Stimulated activated naive B cell treated with anti-CD40 and anti-IgM and Interleukin-4, amounts not matched to agents 10 μg/mL and 1 μg/mL and 100 μg/mL, for 72 hours (primary cell): ENCODE measurements at regions not wholly inside any gene's neighbourhood (a gene's known extent, or its start where the extent isn't known, plus 50 kb on each side); places are given as distances from the start of the nearest gene placed in this dataset.

ENCODE experiments used
- ATAC-seq, 2 donors: fragments of 150-1000 bp; cut with Tn5 transposase; replicated peaks; 2 replicates each; pipeline ENCODE4 v1.10.0; 2021; ENCODE audit warnings: moderate library complexity in 1 of 2
- DNase-seq: peaks from one replicate; pipeline ENCODE4 v3.0.0; 2021
- H3K27ac Mint-ChIP-seq: one replicate; pipeline ENCODE4 v1.8.0; 2022; ENCODE audit warnings: mild to moderate bottlenecking, mixed read lengths
- H3K27me3 Mint-ChIP-seq, 2 donors: one replicate each; pipeline ENCODE4 v1.8.0; 2022; ENCODE audit warnings: mixed read lengths in 2 of 2
- H3K36me3 Mint-ChIP-seq, 2 donors: one replicate each; pipeline ENCODE4 v1.8.0; 2022; ENCODE audit warnings: mixed read lengths in 2 of 2, mild to moderate bottlenecking in 1 of 2
- H3K4me1 Mint-ChIP-seq, 2 donors: one replicate each; pipeline ENCODE4 v1.8.0; 2022; ENCODE audit warnings: mixed read lengths in 2 of 2, mild to moderate bottlenecking in 1 of 2
- H3K4me3 Mint-ChIP-seq, 2 donors: one replicate each; pipeline ENCODE4 v1.8.0; 2022; ENCODE audit warnings: mild to moderate bottlenecking in 2 of 2, mixed read lengths in 2 of 2, moderate library complexity in 1 of 2
- H3K9me3 Mint-ChIP-seq, 2 donors: one replicate each; pipeline ENCODE4 v1.8.0; 2022; ENCODE audit warnings: mixed read lengths in 2 of 2, mild to moderate bottlenecking in 1 of 2

DNA sequence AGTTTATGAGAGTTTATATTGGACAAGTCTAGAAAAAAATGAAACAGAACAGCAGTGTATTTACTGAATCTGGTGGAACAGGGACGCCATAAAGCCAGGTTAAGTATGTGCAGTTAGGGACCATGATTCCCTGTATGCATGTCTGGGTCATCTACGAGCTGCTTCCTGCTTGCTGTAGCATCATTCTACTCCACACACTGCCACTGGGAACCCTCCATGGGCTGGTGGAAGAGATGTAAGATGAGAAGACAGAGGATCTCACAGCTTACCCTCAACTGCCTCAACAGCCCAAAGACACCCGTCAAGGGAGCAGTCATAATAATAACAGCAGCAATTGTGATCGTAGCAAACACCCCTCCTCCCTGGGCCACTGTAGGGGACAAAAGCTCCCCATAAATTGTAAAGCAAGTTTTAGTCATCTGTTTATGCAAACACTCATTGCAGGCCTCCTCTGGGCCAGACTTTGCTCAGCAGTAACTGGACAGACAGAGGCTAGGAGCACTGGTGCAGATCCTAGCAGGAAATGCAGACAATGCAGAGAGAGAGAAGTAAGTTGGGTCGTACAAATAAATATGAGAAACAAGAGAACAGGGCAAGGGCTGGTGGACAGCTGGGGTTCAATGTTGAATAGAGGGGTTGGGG lies 188.0 kb downstream of the SOX9 start:
- no peaks in the 10 kb centered on the region for H3K36me3 Mint-ChIP-seq
- peaks cover 5 to 11% of the 10 kb centered on the region in 2 donors for H3K27me3 Mint-ChIP-seq
- H3K27ac Mint-ChIP-seq = no peak overlapping the region
- H3K4me1 Mint-ChIP-seq = peaks cover 0 to 1% of the 10 kb centered on the region in 2 donors
- no peak for DNase-seq
- no peak overlapping the region for H3K4me3 Mint-ChIP-seq
- no peak for ATAC-seq
- peaks cover 0 to 1% of the 10 kb centered on the region in 2 donors for H3K9me3 Mint-ChIP-seq

DNA sequence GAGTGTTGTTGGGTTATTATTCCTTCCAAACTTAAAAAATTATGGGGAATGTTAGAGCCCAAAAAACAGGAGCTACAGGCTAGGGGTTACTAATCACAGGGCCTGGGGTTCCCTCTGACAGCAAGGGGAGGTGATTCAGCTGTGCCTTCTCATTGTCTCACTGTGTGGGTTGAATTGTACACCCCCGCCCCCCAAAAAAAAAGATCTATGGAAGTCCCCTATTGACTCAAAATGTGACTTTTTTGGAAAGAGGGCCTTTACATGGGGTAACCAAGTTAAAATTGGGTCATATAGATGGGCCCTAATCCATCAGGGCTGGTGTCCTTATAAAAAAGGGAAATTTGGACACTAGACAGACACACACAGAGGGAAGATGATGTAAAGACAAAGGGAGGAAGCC lies 190.2 kb downstream of the SOX9 start:
- Mint-ChIP-seq H3K27me3 (peaks cover 5 to 11% of the 10 kb centered on the region in 2 donors), H3K4me1 (peaks cover 0 to 1% of the 10 kb centered on the region in 2 donors), H3K27ac (no peak overlapping the region), H3K36me3 (no peaks in the 10 kb centered on the region), H3K4me3 (no peak overlapping the region), H3K9me3 (peaks cover 0 to 1% of the 10 kb centered on the region in 2 donors)
- no peak for DNase-seq
- no peak for ATAC-seq

DNA sequence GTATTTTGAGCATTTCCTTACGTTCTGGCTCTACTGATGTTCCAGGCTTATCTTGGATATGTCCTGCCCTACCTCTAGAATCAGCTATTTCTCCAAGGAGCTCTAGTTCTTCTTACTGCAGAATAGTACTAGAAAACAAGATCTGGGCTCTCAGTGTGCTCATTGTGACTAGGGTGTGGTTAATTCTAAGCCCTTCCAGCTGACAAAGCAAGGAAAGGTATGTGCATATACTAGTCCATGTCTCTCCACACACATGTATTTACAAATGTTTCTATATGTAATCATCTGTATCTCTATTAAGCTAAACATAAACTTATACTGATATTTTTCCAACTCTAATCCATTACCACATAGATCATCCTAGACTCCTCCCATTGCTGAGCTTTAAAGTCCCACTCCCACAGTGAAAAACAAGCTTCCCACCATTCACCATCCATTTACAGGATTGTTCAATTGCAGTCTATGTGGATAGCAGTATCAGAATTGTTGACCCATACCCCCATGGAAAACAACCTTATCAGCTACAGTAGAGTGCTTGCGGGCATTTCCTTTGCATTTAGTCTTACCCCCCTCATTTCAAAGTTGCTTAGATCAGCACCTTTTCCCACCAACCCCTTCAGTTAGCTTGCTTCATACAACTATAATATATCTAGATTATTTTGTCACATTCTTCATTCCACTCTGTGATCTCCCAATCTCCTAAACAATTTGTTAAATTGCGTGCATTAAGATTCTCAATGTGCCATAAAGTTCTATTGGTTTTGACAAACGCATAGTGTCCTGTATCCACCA lies 194.5 kb downstream of the SOX9 start:
- Mint-ChIP-seq H3K27me3 (peaks cover 0 to 6% of the 10 kb centered on the region in 2 donors), H3K27ac (no peak overlapping the region), H3K4me3 (no peak overlapping the region), H3K4me1 (peaks cover 13 to 17% of the 10 kb centered on the region in 2 donors), H3K9me3 (peaks cover 1 to 3% of the 10 kb centered on the region in 2 donors), H3K36me3 (no peaks in the 10 kb centered on the region)
- ATAC-seq = no peak
- no peak for DNase-seq

DNA sequence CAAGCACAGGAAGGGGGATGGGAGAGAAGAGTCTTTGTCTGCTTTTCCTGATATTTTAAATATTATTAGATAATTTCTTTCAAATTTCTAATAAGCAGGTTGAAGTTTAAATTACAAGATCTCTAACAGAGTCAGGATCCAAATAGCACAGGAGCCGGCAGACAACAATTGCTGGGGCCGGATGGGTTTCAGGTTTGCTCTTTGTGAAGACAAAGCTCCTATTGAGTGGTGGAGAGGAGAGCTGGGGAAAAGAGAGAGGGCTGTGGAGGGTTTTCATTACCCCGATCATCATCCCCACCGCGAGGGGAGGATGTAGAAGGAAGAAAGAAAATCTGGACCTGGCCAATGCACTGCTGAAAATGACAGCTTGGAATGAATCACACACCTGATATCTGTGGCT lies 197.3 kb downstream of the SOX9 start:
- H3K4me1 Mint-ChIP-seq = peaks cover 12 to 17% of the 10 kb centered on the region in 2 donors
- H3K27me3 Mint-ChIP-seq = peaks cover 0 to 9% of the 10 kb centered on the region in 2 donors
- DNase-seq (no peak), ATAC-seq (no peak)
- H3K27ac Mint-ChIP-seq = no peak overlapping the region
- no peaks in the 10 kb centered on the region for H3K36me3 Mint-ChIP-seq
- H3K4me3 Mint-ChIP-seq = no peak overlapping the region
- H3K9me3 Mint-ChIP-seq = peaks cover 4 to 8% of the 10 kb centered on the region in 2 donors

DNA sequence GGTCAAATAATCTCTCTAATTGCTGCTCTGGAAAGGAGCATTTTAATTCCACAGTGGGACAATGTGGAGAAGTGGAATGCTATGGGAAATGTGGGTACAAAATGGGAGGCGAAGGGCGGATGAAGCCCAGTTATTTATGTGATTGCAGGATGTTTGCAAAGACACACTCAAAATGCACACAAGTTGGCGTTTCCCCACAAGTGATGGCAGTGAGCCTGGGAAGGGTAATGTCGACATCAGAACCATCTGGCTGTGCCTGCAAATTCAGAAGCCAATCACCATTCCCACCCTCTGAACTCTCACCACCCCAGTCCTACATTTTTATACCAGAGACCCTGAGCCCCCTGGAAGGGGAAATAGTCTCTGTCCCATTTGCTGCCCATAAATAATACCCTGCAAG lies 201.1 kb downstream of the SOX9 start:
- DNase-seq (no peak), ATAC-seq (no peak)
- Mint-ChIP-seq H3K27ac (no peak overlapping the region), H3K27me3 (peaks cover 0 to 9% of the 10 kb centered on the region in 2 donors), H3K36me3 (no peaks in the 10 kb centered on the region), H3K4me1 (peaks cover 13 to 15% of the 10 kb centered on the region in 2 donors), H3K4me3 (no peak overlapping the region), H3K9me3 (peaks cover 9 to 12% of the 10 kb centered on the region in 2 donors)

DNA sequence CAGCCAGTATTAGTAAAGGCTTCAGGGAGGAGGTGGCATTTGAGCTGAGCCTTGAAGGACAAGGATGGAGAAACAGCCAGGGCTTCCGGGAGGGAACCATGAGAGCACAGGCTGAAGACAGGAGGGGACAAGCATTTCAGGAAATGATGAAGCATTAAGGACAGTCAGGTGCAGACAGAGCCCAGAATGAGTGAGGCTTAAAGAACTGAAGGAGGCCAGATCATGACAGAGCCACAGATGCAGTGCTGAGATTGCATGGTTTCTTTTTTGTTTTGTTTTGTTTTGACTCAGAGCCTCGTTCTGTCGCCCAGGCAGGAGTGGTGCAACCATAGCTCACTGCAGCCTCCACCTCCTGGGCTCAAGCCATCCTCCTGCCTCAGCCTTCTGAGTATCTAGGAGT lies 211.5 kb downstream of the SOX9 start:
- DNase-seq (no peak), ATAC-seq (no peak)
- H3K9me3 Mint-ChIP-seq = peaks cover 1% of the 10 kb centered on the region in 2 donors
- H3K27me3 Mint-ChIP-seq = peaks cover 0 to 3% of the 10 kb centered on the region in 2 donors
- no peak overlapping the region for H3K4me3 Mint-ChIP-seq
- no peaks in the 10 kb centered on the region for H3K36me3 Mint-ChIP-seq
- no peak overlapping the region for H3K27ac Mint-ChIP-seq
- H3K4me1 Mint-ChIP-seq = no peaks in the 10 kb centered on the region

DNA sequence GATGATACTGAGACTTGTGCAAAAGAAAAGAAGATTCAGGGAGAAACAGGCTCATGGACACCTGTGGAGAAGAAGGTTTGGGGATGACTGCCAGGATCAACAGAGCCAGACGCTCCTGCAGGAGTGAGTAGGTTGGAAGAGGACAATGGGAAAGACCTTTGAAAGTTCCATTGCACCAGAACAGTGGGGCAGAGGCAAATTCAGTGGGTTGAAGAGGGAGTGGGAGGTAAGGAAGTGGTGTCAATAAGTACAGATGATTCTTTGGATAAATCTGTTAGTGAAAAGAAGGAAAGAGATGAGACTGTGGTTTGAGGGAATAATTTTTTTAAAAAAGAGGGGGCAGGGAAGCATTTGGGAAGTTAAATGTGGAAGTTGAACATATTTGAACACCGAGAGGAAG lies 212.8 kb downstream of the SOX9 start:
- DNase-seq = no peak
- peaks cover 1 to 5% of the 10 kb centered on the region in 2 donors for H3K9me3 Mint-ChIP-seq
- no peak for ATAC-seq
- no peak overlapping the region for H3K4me3 Mint-ChIP-seq
- no peaks in the 10 kb centered on the region for H3K36me3 Mint-ChIP-seq
- no peaks in the 10 kb centered on the region for H3K4me1 Mint-ChIP-seq
- H3K27me3 Mint-ChIP-seq = peaks cover 0 to 9% of the 10 kb centered on the region in 2 donors
- no peak overlapping the region for H3K27ac Mint-ChIP-seq

DNA sequence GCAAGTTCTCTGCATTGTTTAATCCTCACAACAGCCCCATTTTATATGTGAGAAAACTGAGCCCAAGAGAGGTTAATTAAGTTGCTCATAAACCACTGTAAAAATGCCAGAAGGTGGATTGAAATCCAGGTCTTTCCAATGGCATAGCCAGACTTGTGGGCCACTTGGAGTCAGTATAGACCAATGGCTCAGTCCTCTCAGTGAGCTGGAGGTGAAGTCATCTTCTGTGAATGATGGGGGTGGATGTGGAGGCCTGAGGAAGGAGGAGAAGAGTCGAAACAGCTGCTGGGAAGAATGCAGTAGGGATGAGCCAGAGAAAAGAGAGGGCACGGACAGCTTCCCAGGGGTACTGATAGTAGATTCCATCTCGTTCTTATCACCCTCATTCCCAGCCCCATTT lies 213.4 kb downstream of the SOX9 start:
- DNase-seq = no peak
- H3K9me3 Mint-ChIP-seq = peaks cover 1 to 5% of the 10 kb centered on the region in 2 donors
- no peaks in the 10 kb centered on the region for H3K36me3 Mint-ChIP-seq
- no peak overlapping the region for H3K4me3 Mint-ChIP-seq
- H3K27me3 Mint-ChIP-seq = peaks cover 6 to 12% of the 10 kb centered on the region in 2 donors
- no peak for ATAC-seq
- no peak overlapping the region for H3K27ac Mint-ChIP-seq
- H3K4me1 Mint-ChIP-seq = no peaks in the 10 kb centered on the region

DNA sequence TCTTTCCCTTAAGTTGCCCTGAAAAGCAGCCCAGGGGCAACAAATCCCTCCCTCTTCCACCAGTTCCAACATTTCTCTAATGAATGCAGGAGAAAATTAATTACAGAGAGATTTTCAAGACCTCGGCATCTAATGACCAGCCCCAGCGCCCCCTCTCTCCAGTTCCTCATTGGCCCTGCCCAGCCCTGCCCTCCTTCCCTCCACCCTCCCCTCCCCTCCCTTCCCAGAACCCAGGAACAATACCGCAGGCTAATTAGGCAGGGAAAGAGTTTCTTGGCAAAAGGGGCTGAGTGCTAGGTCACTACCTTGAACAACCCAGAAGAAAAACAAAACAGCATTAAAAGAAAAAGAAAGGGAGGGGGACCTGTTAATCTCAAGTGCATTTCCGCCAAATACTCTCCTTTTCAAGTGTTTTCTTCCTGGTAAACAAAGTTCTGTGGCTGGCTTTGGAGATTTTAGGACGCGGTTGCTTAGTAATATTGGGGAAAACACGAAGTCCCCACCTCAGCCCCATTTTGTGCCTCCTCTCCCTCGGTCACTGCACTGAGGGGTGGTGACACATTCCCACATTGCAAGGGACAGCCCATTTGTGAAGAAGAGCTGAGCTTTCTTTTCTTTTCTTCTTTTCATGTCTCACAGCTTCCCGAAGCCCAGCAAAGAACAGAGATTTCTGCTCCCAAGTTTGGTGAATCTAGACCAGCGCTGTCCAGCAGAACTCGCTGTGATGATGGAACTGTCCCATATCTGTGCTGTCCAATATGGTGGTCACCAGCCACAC lies 215.4 kb downstream of the SOX9 start:
- Mint-ChIP-seq H3K36me3 (no peaks in the 10 kb centered on the region), H3K27me3 (peaks cover 8 to 17% of the 10 kb centered on the region in 2 donors), H3K27ac (no peak overlapping the region), H3K4me1 (no peaks in the 10 kb centered on the region), H3K4me3 (no peak overlapping the region), H3K9me3 (peaks cover 1 to 5% of the 10 kb centered on the region in 2 donors)
- no peak for DNase-seq
- no peak for ATAC-seq

DNA sequence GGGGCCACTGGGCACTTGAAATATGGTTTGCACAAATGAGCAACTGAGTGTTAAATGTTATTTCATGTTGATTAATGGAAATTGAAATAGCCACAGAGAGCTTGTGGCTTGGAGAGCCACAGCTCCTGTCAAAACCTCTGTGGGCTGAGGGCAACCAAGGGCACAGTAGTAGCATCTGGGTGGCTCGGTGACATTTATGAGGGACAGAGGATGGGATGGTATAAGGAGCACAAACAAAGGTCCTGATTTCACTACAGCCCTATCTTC lies 215.9 kb downstream of the SOX9 start:
- no peaks in the 10 kb centered on the region for H3K4me1 Mint-ChIP-seq
- no peak overlapping the region for H3K27ac Mint-ChIP-seq
- ATAC-seq (no peak), DNase-seq (no peak)
- H3K9me3 Mint-ChIP-seq = peaks cover 1 to 5% of the 10 kb centered on the region in 2 donors
- peaks cover 8 to 17% of the 10 kb centered on the region in 2 donors for H3K27me3 Mint-ChIP-seq
- H3K36me3 Mint-ChIP-seq = no peaks in the 10 kb centered on the region
- no peak overlapping the region for H3K4me3 Mint-ChIP-seq

DNA sequence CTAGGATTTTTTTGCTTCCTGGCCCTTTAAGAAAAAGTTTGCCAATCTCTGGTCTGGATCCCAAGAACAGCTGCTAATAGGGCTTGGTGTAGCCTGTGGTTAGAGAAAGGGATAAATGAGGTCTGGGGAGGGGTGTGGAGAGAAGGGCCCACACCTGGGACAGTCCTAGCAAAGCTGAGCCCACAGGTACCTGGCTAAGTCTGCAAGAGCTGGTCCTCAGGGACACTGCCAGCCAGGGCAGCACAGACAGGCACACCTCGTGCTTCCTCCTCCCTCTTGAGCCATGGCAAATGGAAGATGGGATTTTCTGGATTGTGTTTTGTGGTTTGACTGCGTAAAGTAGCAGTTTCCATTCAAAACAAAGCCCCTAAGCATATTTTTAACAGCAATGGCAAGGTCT lies 217.5 kb downstream of the SOX9 start:
- Mint-ChIP-seq H3K4me3 (no peak overlapping the region), H3K27me3 (peaks cover 8 to 17% of the 10 kb centered on the region in 2 donors), H3K4me1 (no peaks in the 10 kb centered on the region), H3K27ac (no peak overlapping the region), H3K36me3 (no peaks in the 10 kb centered on the region), H3K9me3 (peaks cover 1 to 5% of the 10 kb centered on the region in 2 donors)
- no peak for ATAC-seq
- no peak for DNase-seq

DNA sequence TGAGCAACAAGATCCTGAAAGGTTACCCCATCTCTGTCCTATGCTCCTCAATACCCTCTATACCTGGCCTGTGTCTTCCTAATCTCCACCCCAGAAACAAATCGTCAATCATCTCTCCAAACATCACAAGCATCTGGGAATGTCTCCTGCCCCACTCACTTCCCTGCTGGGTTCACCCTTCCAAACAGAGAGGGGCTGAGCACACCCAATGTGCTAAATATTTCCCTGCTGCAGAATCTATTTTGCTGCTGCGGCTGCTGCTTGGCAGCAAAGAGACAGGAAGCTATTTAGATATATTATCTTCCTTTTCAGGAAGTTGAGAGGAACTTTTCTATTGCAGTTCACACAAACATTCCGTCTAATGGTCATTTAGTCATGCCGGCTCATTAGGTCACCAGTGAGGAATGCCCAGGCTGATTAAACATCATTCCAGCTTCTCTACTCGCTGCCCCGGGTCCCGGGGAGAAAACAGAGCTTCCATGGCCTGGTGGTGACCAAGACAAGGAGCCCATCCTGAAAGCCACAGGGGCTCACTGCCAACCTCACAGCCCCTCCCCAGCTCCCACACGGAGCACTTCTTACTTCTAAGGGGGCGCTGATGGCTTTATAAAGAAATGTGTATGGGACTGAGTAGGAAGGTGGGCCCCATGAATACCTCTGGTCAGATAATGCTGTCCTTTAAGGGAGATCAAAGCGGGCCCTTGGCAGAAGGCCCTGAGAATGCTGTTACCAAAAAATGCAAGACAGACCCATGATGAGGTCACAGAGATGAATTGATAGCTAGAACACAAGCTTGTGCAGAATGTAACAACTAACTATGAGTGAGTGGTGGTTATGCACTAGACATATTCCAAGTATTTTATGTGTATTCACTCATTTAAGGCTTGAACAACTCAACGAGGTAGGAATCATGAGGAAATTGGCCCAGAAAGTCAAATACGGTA lies 218.3 kb downstream of the SOX9 start:
- Mint-ChIP-seq H3K27ac (no peak overlapping the region), H3K27me3 (peaks cover 8 to 17% of the 10 kb centered on the region in 2 donors), H3K36me3 (no peaks in the 10 kb centered on the region), H3K9me3 (peaks cover 1 to 5% of the 10 kb centered on the region in 2 donors), H3K4me1 (no peaks in the 10 kb centered on the region), H3K4me3 (no peak overlapping the region)
- no peak for ATAC-seq
- no peak for DNase-seq

DNA sequence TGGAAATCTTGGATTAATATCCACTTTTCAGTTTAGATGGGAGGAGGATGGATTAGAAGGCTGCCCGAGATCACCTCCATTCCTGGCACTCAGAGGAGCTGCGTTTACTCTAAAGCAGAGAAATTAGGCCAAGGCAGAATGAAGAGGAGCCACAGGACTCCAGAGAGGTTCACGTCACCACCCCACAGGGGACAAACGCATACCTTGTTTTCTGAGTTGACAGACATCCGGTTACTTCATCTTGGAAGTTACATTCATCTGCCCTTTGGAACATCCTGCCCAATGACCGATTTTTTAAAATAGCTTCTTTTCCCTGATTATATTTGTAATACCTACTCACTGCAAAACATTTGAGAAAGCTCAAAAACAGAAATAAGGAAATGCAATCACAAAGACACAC lies 220.0 kb downstream of the SOX9 start:
- no peak overlapping the region for H3K4me3 Mint-ChIP-seq
- H3K9me3 Mint-ChIP-seq = peaks cover 2 to 11% of the 10 kb centered on the region in 2 donors
- no peaks in the 10 kb centered on the region for H3K36me3 Mint-ChIP-seq
- no peak overlapping the region for H3K27ac Mint-ChIP-seq
- H3K4me1 Mint-ChIP-seq = no peaks in the 10 kb centered on the region
- ATAC-seq = no peak
- H3K27me3 Mint-ChIP-seq = peaks cover 8 to 17% of the 10 kb centered on the region in 2 donors
- DNase-seq = no peak

DNA sequence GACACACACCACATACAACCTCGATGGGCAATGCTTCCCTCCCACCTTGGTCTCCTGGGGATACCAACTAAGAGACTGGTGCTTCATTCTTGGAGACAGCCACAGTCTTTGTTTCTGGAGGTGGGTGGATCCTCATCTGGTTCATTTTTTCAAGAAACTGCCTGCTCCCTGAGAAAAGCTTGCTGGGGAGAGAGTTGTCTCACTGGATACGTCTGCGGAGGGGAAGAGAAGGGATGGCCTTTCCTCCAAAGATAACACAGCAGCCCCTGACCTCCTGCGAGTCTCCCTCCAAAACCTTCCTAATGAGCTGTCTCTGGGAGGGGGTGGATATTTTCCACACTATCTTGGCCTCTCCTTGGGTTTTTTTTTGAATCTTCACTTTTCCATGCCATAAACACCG lies 221.2 kb downstream of the SOX9 start:
- Mint-ChIP-seq H3K27me3 (peaks cover 8 to 17% of the 10 kb centered on the region in 2 donors), H3K4me1 (no peaks in the 10 kb centered on the region), H3K36me3 (no peaks in the 10 kb centered on the region), H3K4me3 (no peak overlapping the region), H3K27ac (no peak overlapping the region), H3K9me3 (peaks cover 4 to 11% of the 10 kb centered on the region in 2 donors)
- DNase-seq (no peak), ATAC-seq (no peak)
